ENCODE measurements at regions not wholly inside any gene's neighbourhood (a gene's known extent, or its start where the extent isn't known, plus 50 kb on each side); places are given as distances from the start of the nearest gene placed in this dataset.
"Not testable (repeated sequence)": the region's sequence is repeated elsewhere in the genome, so short reads cannot be mapped to it uniquely, and the experiment has no call there.

GRCh38 chr20:54922096-54922495 lies 446.7 kb downstream of the DOK5 start:
- no peak for DNase-seq (ENCODE audit: low read depth)
- TF ChIP-seq CTCF (IDR thresholded peaks at IDR 0.05; ENCODE audit: insufficient read depth, low read depth, low read length, missing control alignments): no peak

GRCh38 chr20:54920491-54920890 lies 445.1 kb downstream of the DOK5 start:
- no peak for TF ChIP-seq CTCF (IDR thresholded peaks at IDR 0.05; ENCODE audit: insufficient read depth, low read depth, low read length, missing control alignments)

More at GRCh38 chr20:54922096-54922495, 446.7 kb downstream of the DOK5 start:
- no peak overlapping the region for H3K4me3 ChIP-seq (ENCODE audit: low read length)

GRCh38 chr20:54918993-54919392 lies 443.6 kb downstream of the DOK5 start:
- not testable (repeated sequence) for DNase-seq (ENCODE audit: low read depth); H3K4me3 ChIP-seq (ENCODE audit: low read length)

More at GRCh38 chr20:54920491-54920890, 445.1 kb downstream of the DOK5 start:
- no peak overlapping the region for H3K4me3 ChIP-seq (ENCODE audit: low read length)
- DNase-seq (ENCODE audit: low read depth): peak; percentile 1

GRCh38 chr20:54914995-54915394 lies 439.6 kb downstream of the DOK5 start:
- DNase-seq (ENCODE audit: low read depth): no peak
- no peak for TF ChIP-seq CTCF (IDR thresholded peaks at IDR 0.05; ENCODE audit: insufficient read depth, low read depth, low read length, missing control alignments)
- H3K4me3 ChIP-seq (ENCODE audit: low read length): no peak overlapping the region

- no peak for TF ChIP-seq CTCF (IDR thresholded peaks at IDR 0.05; ENCODE audit: insufficient read depth, low read depth, low read length, missing control alignments)
Observed at GRCh38 chr20:54909702-54910101, 434.3 kb downstream of the DOK5 start.

GRCh38 chr20:54906134-54906533 lies 430.7 kb downstream of the DOK5 start:
- DNase-seq (ENCODE audit: low read depth); H3K4me3 ChIP-seq (ENCODE audit: low read length): not testable (repeated sequence)

More at GRCh38 chr20:54909702-54910101, 434.3 kb downstream of the DOK5 start:
- DNase-seq (ENCODE audit: low read depth): no peak
- H3K4me3 ChIP-seq (ENCODE audit: low read length): no peak overlapping the region

GRCh38 chr20:54897787-54898186 lies 422.4 kb downstream of the DOK5 start:
- no peak for TF ChIP-seq CTCF (IDR thresholded peaks at IDR 0.05; ENCODE audit: insufficient read depth, low read depth, low read length, missing control alignments)
- H3K4me3 ChIP-seq (ENCODE audit: low read length): no peak overlapping the region
- DNase-seq (ENCODE audit: low read depth): no peak

- no peak for DNase-seq (ENCODE audit: low read depth)
- TF ChIP-seq CTCF (IDR thresholded peaks at IDR 0.05; ENCODE audit: insufficient read depth, low read depth, low read length, missing control alignments): no peak
- no peak overlapping the region for H3K4me3 ChIP-seq (ENCODE audit: low read length)
Observed at GRCh38 chr20:54891907-54892306, 416.5 kb downstream of the DOK5 start.
